ENCODE measurements at regions not wholly inside any gene's neighbourhood (a gene's known extent, or its start where the extent isn't known, plus 50 kb on each side); places are given as distances from the start of the nearest gene placed in this dataset.
"Not testable (repeated sequence)": the region's sequence is repeated elsewhere in the genome, so short reads cannot be mapped to it uniquely, and the experiment has no call there.

GRCh38 chr9:119726035-119726434 lies 356.8 kb upstream of the BRINP1 start:
- DNase-seq = no peak

DNA sequence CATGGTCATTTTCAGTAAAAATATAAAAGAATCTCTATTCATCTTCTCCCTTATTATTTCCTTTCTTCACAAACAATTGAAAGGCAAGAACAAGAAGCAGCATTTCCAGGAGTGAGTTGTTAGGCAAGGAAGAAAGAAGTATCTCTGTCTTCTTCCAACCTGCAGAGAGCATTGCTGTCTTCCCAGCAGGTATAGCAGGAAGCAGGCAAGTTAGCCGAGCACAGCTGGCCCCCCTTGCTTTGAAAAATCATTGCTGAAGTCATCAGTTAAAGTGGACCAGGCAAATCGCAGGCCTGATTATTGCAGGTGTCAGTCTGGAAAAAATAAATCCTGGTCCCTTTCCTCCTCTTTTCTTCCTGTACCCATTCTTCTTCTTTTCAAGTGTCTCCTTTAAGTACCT lies 353.1 kb upstream of the BRINP1 start:
- no peak for DNase-seq

DNA sequence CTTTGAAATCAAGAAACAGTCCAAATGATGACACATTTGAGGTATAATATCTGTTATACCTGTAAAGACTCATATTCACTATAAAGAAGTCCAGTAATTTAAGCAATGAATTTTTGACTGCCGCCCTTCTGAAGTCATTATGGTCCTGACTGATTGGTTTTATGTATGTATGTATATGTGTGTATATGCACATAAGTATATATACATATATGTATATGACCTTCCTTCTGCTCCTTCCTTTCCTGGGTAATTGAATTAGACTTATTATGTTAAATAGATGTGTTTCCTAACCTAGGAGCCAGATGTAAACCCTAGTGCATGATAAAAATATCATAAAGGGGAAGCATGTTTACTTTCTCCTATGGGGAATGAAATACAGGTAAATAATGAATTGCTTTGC lies 343.1 kb upstream of the BRINP1 start:
- no peak for DNase-seq

DNA sequence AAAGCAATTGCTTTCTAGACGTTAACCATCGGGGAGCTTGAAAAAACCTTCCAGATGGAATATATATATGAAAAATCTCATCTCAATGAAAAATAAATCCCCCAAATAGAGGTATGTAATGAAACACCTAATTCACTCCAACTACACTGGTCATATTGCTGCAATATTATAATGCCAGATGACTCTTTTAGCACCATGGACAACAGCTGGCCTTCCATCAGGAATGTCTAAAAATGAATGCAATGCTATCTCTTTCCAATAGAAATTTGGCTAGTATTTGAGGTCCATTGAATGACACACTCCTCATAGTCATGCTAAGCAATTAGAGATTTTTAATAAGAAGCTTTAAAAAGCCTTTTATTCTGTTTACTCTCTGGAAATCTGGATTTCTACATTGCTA lies 340.2 kb upstream of the BRINP1 start:
- DNase-seq = no peak

GRCh38 chr9:119707228-119707845 lies 338.1 kb upstream of the BRINP1 start:
- no peak for DNase-seq

DNA sequence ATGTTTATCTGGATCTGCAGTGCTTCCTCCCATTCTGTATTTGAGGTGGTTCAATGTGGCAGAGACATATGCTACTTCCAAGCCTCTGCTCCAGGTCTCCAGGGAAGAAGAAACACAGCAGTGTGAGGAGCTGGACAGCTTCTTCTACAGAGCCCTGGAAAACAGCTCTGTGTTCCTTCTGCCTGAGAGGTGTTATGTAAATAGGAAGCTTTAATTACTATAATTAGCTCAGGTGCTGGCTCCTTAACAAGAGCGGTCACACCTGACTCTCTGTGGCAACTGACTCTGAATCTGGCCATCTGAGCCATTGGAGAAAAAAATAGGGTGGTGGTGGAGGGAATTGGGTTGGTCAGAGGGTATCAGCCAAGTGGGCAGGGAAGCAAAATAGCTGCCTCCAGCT lies 332.4 kb upstream of the BRINP1 start:
- DNase-seq = no peak

GRCh38 chr9:119698535-119698934 lies 329.3 kb upstream of the BRINP1 start:
- no peak for DNase-seq

GRCh38 chr9:119697996-119698395 lies 328.8 kb upstream of the BRINP1 start:
- DNase-seq = no peak

DNA sequence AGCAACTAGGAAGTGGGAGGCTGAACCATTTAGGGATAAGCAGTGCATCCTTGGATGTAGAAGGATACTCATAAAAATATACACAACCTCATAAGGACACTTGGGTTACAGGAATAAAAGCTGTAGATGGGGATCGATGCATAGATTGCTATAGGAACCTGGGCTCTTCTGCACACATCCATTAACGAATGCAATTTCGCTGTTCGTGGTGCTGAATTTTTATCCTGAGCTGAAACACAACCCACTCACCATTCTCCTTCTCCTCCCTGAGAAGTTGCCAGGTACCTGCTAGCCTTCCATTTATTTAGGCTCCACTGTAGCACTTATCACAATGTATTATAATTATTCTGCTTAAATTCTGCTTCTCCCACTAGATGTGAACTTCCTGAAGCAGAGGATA lies 320.6 kb upstream of the BRINP1 start:
- DNase-seq = no peak

DNA sequence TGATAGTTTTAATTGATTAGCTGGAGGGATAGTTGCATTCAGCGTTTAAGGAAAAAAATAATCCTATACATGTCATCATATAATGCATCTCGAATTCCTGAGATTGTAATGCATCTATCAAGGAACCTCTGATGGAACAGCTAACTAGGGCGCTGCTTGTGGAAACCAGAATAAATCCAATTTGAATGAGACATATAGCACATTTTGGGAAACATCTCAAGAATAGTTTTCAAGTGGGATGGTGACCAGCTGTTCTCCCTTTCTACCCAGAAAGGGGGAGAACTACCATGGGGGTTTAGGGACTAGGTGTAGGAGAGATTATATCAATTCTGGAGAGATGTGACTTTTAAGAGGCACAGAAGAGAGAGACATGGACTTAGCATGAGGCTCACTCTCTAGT lies 319.3 kb upstream of the BRINP1 start:
- no peak for DNase-seq

- no peak for DNase-seq
Observed at GRCh38 chr9:119677811-119678505, 308.7 kb upstream of the BRINP1 start.

DNA sequence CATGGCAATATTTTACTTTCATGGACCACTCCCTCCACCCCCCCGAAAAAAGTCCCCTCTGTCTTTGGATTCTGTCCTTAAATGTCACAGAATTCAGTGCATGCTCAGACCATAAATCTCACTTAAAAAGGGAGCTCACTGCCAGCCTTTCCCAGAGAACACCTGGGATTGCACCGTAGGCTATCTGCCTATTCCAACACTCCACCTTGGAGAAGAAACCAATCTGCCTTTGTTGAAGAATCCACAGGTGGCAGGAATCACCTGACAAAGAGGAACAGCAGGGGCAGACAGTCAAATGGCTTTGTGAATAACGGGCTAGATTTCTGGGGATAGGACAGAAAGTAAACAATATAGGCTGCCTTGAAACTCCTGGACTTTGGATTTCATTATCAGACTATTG lies 306.7 kb upstream of the BRINP1 start:
- no peak for DNase-seq

- DNase-seq = not testable (repeated sequence)
Observed at GRCh38 chr9:119672763-119673162, 303.5 kb upstream of the BRINP1 start.

- DNase-seq = no peak
Observed at GRCh38 chr9:119667916-119668315, 298.7 kb upstream of the BRINP1 start.

DNA sequence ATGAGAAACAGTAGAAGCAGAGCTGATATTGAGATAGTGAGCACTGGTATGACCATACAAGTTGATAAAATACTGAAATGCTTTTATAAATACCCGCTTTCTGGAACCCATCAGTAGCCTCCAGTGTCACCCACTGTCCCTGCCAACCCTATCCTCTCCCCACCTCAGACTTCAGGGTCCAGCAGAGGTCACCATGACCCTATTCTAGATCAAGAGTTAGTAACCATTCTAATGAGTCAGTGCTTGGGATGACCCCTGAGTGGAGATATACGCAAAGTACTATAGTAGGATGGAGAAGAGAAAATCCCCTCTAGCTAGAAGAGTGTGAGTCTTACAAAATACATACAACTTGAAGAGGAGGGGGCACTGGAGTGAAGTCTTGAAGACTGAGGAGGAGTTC lies 297.9 kb upstream of the BRINP1 start:
- no peak for DNase-seq

- no peak for DNase-seq
Observed at GRCh38 chr9:119662329-119662728, 293.1 kb upstream of the BRINP1 start.

DNA sequence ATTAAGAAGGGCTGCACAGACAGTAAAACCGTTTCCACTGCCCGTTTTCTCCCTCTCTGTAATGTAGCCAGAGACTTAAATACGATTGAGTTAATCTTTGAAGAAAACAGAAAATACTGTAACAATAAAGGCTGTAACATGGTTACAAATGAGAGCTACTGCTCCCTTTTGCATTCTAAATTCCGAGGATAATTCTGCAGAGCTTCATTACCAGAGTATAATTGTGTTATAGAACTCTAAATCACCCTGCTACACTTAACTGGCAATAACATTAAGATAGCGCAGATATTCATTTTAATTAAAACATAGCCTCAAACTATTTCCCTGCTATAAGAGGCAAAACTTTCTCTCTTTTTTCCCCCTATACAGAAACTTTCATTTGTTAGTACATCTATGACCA lies 283.7 kb upstream of the BRINP1 start:
- DNase-seq = no peak

GRCh38 chr9:119649205-119649604 lies 280.0 kb upstream of the BRINP1 start:
- DNase-seq = no peak

- DNase-seq = no peak
Observed at GRCh38 chr9:119639287-119639955, 270.2 kb upstream of the BRINP1 start.

DNA sequence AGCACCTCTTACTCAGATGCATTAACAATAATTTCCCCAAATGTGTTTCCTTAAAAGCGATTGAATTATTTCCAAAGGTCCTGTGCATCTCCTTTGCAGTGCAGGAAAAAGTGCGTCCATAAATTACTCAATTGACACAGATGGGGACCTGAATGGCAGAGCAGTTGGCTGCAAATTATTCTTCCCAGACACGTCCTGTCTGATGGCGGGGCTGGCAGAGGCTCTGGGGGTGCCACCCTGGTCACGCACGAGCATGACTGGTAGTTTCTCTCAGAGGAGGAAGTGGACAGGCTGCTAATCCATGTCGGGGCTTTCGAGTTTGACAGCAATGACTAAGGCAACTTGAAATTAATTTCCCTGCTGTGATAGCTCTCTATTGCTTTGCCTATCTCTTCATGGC lies 264.8 kb upstream of the BRINP1 start:
- DNase-seq = no peak

DNA sequence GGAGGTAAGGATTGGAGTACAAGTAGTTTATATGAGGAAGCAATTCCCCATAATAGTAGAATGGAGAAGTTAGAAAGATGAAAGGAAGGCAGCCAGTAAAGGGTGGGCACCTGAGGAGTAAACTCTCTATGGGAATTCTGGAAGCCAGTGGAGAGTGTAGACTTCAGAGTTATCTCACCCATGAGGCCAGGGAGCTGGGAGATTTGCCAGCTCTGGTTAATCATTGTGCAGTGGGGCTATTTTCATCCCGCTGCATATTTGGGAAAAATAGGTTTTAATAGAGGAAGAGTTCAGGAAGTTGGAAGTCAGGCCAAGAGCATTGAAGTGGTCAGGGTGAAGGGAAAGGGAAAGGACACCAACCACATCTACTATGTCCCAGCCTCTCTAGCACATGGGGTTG lies 242.3 kb upstream of the BRINP1 start:
- no peak for DNase-seq

- DNase-seq = no peak
Observed at GRCh38 chr9:119609277-119609971, 240.2 kb upstream of the BRINP1 start.

- DNase-seq = no peak
Observed at GRCh38 chr9:119601632-119602031, 232.4 kb upstream of the BRINP1 start.

GRCh38 chr9:119597499-119597898 lies 228.3 kb upstream of the BRINP1 start:
- DNase-seq = no peak
